Caco-2 (cell line): ENCODE measurements at regions not wholly inside any gene's neighbourhood (a gene's known extent, or its start where the extent isn't known, plus 50 kb on each side); places are given as distances from the start of the nearest gene placed in this dataset.

ENCODE experiments used
- BruUV-seq: library from RNA; stranded (reverse); fragments of 400-500 nt; replicated peaks from 2 replicates; lab custom pipeline; 2021; lab: Mats Ljungman, UMichigan
- CTCF ChIA-PET: fragments of 300-600 bp; sonication (Branson Sonifier 250); formaldehyde crosslinking; loops from one replicate; lab custom pipeline; 2022; ENCODE audit warnings: antibody characterized with exemption; lab: Charles Lee
- POLR2A ChIA-PET: fragments of 300-600 bp; sonication (Branson Sonifier 250); formaldehyde crosslinking; loops from one replicate; lab custom pipeline; 2022; ENCODE audit warnings: antibody characterized with exemption; lab: Charles Lee
- DNase-seq, 2 experiments: peaks; one replicate each; pipeline versions ENCODE4 v3.0.0 to v3.0.0-alpha.2; 2020 to 2022
- H3K27me3 ChIP-seq: replicated peaks from 2 replicates; pipeline ENCODE4 v1.6.0; 2011; ENCODE audit warnings: low read length; ENCODE audit not compliant: control insufficient read depth, insufficient read depth
- H3K36me3 ChIP-seq: 2 replicates; pipeline ENCODE4 v1.5.1; 2011; ENCODE audit warnings: low read length; ENCODE audit not compliant: control insufficient read depth, insufficient read depth
- H3K4me1 ChIP-seq: fragments of 250-450 bp; sonication (Bioruptor Pico); 2 replicates; pipeline ENCODE4 v1.5.1; 2020; ENCODE audit warnings: mild to moderate bottlenecking
- H3K4me3 ChIP-seq: 2 replicates; pipeline ENCODE4 v1.5.1; 2011; ENCODE audit warnings: low read depth, mild to moderate bottlenecking, control low read depth, low read length
- H3K9me3 ChIP-seq: fragments of 250-450 bp; sonication (Bioruptor Pico); 2 replicates; pipeline ENCODE4 v1.5.1; 2020; ENCODE audit warnings: mild to moderate bottlenecking, moderate library complexity
- H3K27ac Mint-ChIP-seq: one replicate; pipeline ENCODE4 v1.8.0; 2022; ENCODE audit warnings: mixed read lengths; ENCODE audit not compliant: unreplicated experiment
- H3K27me3 Mint-ChIP-seq: one replicate; pipeline ENCODE4 v1.8.0; 2022; ENCODE audit warnings: mixed read lengths; ENCODE audit not compliant: insufficient read depth, unreplicated experiment
- H3K36me3 Mint-ChIP-seq: one replicate; pipeline ENCODE4 v1.8.0; 2022; ENCODE audit warnings: mild to moderate bottlenecking, mixed read lengths; ENCODE audit not compliant: insufficient read depth, unreplicated experiment
- H3K4me1 Mint-ChIP-seq: one replicate; pipeline ENCODE4 v1.8.0; 2022; ENCODE audit warnings: low read depth, mixed read lengths; ENCODE audit not compliant: unreplicated experiment
- H3K4me3 Mint-ChIP-seq: one replicate; pipeline ENCODE4 v1.8.0; 2022; ENCODE audit warnings: mild to moderate bottlenecking, moderate library complexity, mixed read lengths; ENCODE audit not compliant: unreplicated experiment
- H3K9me3 Mint-ChIP-seq: one replicate; pipeline ENCODE4 v1.8.0; 2022; ENCODE audit warnings: mixed read lengths; ENCODE audit not compliant: unreplicated experiment
- CTCF ChIP-seq, 2 experiments: fragments of 200-600 bp in 1 of 2; IDR thresholded peaks; 1 replicate in 1 of 2; 2 replicates in 1 of 2; pipeline versions ENCODE4 v1.5.1 to v1.8.0; 2011 to 2022; ENCODE audit warnings: antibody characterized with exemption in 1 of 2, control low read depth in 1 of 2, inconsistent platforms in 1 of 2, low read depth in 1 of 2, low read length in 1 of 2, mild to moderate bottlenecking in 1 of 2, moderate library complexity in 1 of 2; ENCODE audit not compliant: insufficient read depth in 1 of 2, severe bottlenecking in 1 of 2, unreplicated experiment in 1 of 2
- intact Hi-C: fragments of 100-400 bp; cut with micrococcal nuclease; formaldehyde crosslinking; loops from one replicate; pipeline ENCODE4 v1.10.0; 2022; ENCODE audit not compliant: unreplicated experiment

GRCh38 chrX:148382983-148383382 lies 117.4 kb upstream of the AFF2 start:
- Histone ChIP-seq H3K9me3 (no peaks in the 10 kb centered on the region), H3K27me3 (no peaks in the 10 kb centered on the region), H3K4me3 (no peak overlapping the region), H3K36me3 (no peaks in the 10 kb centered on the region), H3K4me1 (no peaks in the 10 kb centered on the region)
- no peaks in the 10 kb centered on the region for H3K36me3 Mint-ChIP-seq
- BruUV-seq = no TSS peak
- DNase-seq = no peak
- no peaks in the 10 kb centered on the region for H3K27me3 Mint-ChIP-seq
- no peak for TF ChIP-seq CTCF (IDR thresholded peaks at IDR 0.05; ENCODE audit: insufficient read depth in 1 of 2, low read depth in 1 of 2, low read length in 1 of 2, severe bottlenecking in 1 of 2, unreplicated experiment in 1 of 2)
- no peak overlapping the region for H3K27ac Mint-ChIP-seq
- H3K4me1 Mint-ChIP-seq = no peaks in the 10 kb centered on the region
- POLR2A ChIA-PET = no interaction called here
- no peaks in the 10 kb centered on the region for H3K9me3 Mint-ChIP-seq
- intact Hi-C loops = no loop called here
- H3K4me3 Mint-ChIP-seq = no peak overlapping the region
- CTCF ChIA-PET = no interaction called here

- DNase-seq = no peak
Observed at GRCh38 chrX:148385471-148385870, 114.9 kb upstream of the AFF2 start.

GRCh38 chrX:148389629-148390028 lies 110.8 kb upstream of the AFF2 start:
- no peaks in the 10 kb centered on the region for H3K27me3 ChIP-seq
- intact Hi-C loops = no loop called here
- CTCF ChIA-PET = no interaction called here
- Mint-ChIP-seq H3K27me3 (no peaks in the 10 kb centered on the region), H3K4me1 (no peaks in the 10 kb centered on the region), H3K9me3 (no peaks in the 10 kb centered on the region), H3K36me3 (no peaks in the 10 kb centered on the region), H3K4me3 (no peak overlapping the region), H3K27ac (no peak overlapping the region)
- H3K36me3 ChIP-seq = no peaks in the 10 kb centered on the region
- H3K4me3 ChIP-seq = no peak overlapping the region
- H3K4me1 ChIP-seq = no peaks in the 10 kb centered on the region
- no TSS peak for BruUV-seq
- TF ChIP-seq CTCF (IDR thresholded peaks at IDR 0.05; ENCODE audit: insufficient read depth in 1 of 2, low read depth in 1 of 2, low read length in 1 of 2, severe bottlenecking in 1 of 2, unreplicated experiment in 1 of 2) = no peak
- no peak for DNase-seq
- POLR2A ChIA-PET = no interaction called here
- H3K9me3 ChIP-seq = no peaks in the 10 kb centered on the region

More at GRCh38 chrX:148385471-148385870, 114.9 kb upstream of the AFF2 start:
- H3K9me3 Mint-ChIP-seq = no peaks in the 10 kb centered on the region
- intact Hi-C loops = no loop called here
- ChIA-PET POLR2A (no interaction called here), CTCF (no interaction called here)
- no peak overlapping the region for H3K4me3 ChIP-seq
- H3K27me3 Mint-ChIP-seq = no peaks in the 10 kb centered on the region
- H3K4me1 Mint-ChIP-seq = no peaks in the 10 kb centered on the region
- no peaks in the 10 kb centered on the region for H3K9me3 ChIP-seq
- no peak for TF ChIP-seq CTCF (IDR thresholded peaks at IDR 0.05; ENCODE audit: insufficient read depth in 1 of 2, low read depth in 1 of 2, low read length in 1 of 2, severe bottlenecking in 1 of 2, unreplicated experiment in 1 of 2)
- H3K4me3 Mint-ChIP-seq = no peak overlapping the region
- no peaks in the 10 kb centered on the region for H3K4me1 ChIP-seq
- no peaks in the 10 kb centered on the region for H3K36me3 Mint-ChIP-seq
- no peak overlapping the region for H3K27ac Mint-ChIP-seq
- no peaks in the 10 kb centered on the region for H3K27me3 ChIP-seq
- BruUV-seq = no TSS peak
- H3K36me3 ChIP-seq = no peaks in the 10 kb centered on the region
